ENCODE measurements at regions not wholly inside any gene's neighbourhood (a gene's known extent, or its start where the extent isn't known, plus 50 kb on each side); places are given as distances from the start of the nearest gene placed in this dataset.
A peak's percentile ranks its signal among the peaks of the same experiment; 100 is the strongest.
"Not testable (repeated sequence)": the region's sequence is repeated elsewhere in the genome, so short reads cannot be mapped to it uniquely, and the experiment has no call there.

- H3K27me3 Mint-ChIP-seq (ENCODE audit: low read depth) = no peaks in the 10 kb centered on the region
- H3K4me3 Mint-ChIP-seq (ENCODE audit: low read depth) = no peak overlapping the region
- peaks cover 11% of the 10 kb centered on the region for H3K9me3 Mint-ChIP-seq
- no peak overlapping the region for H3K27ac Mint-ChIP-seq
- intact Hi-C loops (cut with micrococcal nuclease) = no loop called here
- no peaks in the 10 kb centered on the region for H3K36me3 Mint-ChIP-seq (ENCODE audit: low read depth)
- DNase-seq (ENCODE audit: low spot score) = no peak
- peaks cover 2% of the 10 kb centered on the region for H3K4me1 Mint-ChIP-seq (ENCODE audit: low read depth)
These were observed 226.3 kb upstream of the DTNBP1 start for GRCh38 chr6:15888798-15889772.

GRCh38 chr6:15887491-15888461, 224.9 kb upstream of the DTNBP1 start:
- Mint-ChIP-seq H3K4me1 (ENCODE audit: low read depth) (peaks cover 2% of the 10 kb centered on the region), H3K9me3 (peaks cover 6% of the 10 kb centered on the region), H3K4me3 (ENCODE audit: low read depth) (no peak overlapping the region), H3K27me3 (ENCODE audit: low read depth) (no peaks in the 10 kb centered on the region), H3K27ac (no peak overlapping the region), H3K36me3 (ENCODE audit: low read depth) (no peaks in the 10 kb centered on the region)
- DNase-seq (ENCODE audit: low spot score) = no peak
- intact Hi-C loops (cut with micrococcal nuclease) = no loop called here

- Mint-ChIP-seq H3K9me3 (no peaks in the 10 kb centered on the region), H3K4me1 (ENCODE audit: low read depth) (peaks cover 10% of the 10 kb centered on the region), H3K36me3 (ENCODE audit: low read depth) (no peaks in the 10 kb centered on the region), H3K4me3 (ENCODE audit: low read depth) (no peak overlapping the region), H3K27me3 (ENCODE audit: low read depth) (no peaks in the 10 kb centered on the region), H3K27ac (no peak overlapping the region)
- intact Hi-C loops (cut with micrococcal nuclease) = no loop called here
- DNase-seq (ENCODE audit: low spot score) = no peak
These were observed 222.8 kb upstream of the DTNBP1 start for GRCh38 chr6:15885624-15886023.

- intact Hi-C loops (cut with micrococcal nuclease); H3K36me3 Mint-ChIP-seq (ENCODE audit: low read depth); H3K27me3 Mint-ChIP-seq (ENCODE audit: low read depth); H3K4me3 Mint-ChIP-seq (ENCODE audit: low read depth); H3K27ac Mint-ChIP-seq; DNase-seq (ENCODE audit: low spot score); H3K9me3 Mint-ChIP-seq: not testable (repeated sequence)
- peaks cover 28% of the 10 kb centered on the region for H3K4me1 Mint-ChIP-seq (ENCODE audit: low read depth)
These were observed 220.8 kb upstream of the DTNBP1 start for GRCh38 chr6:15883593-15883992.

- no peaks in the 10 kb centered on the region for H3K27me3 Mint-ChIP-seq (ENCODE audit: low read depth)
- DNase-seq (ENCODE audit: low spot score) = no peak
- H3K4me3 Mint-ChIP-seq (ENCODE audit: low read depth) = no peak overlapping the region
- no peaks in the 10 kb centered on the region for H3K9me3 Mint-ChIP-seq
- H3K27ac Mint-ChIP-seq = no peak overlapping the region
- H3K36me3 Mint-ChIP-seq (ENCODE audit: low read depth) = no peaks in the 10 kb centered on the region
- peaks cover 29% of the 10 kb centered on the region for H3K4me1 Mint-ChIP-seq (ENCODE audit: low read depth)
- intact Hi-C loops (cut with micrococcal nuclease) = no loop called here
These were observed 220.1 kb upstream of the DTNBP1 start for GRCh38 chr6:15882915-15883314.

- Mint-ChIP-seq H3K4me3 (ENCODE audit: low read depth) (no peak overlapping the region), H3K9me3 (no peaks in the 10 kb centered on the region), H3K36me3 (ENCODE audit: low read depth) (no peaks in the 10 kb centered on the region), H3K27ac (no peak overlapping the region), H3K27me3 (ENCODE audit: low read depth) (no peaks in the 10 kb centered on the region), H3K4me1 (ENCODE audit: low read depth) (peaks cover 33% of the 10 kb centered on the region)
- intact Hi-C loops (cut with micrococcal nuclease) = no loop called here
- no peak for DNase-seq (ENCODE audit: low spot score)
These were observed 219.5 kb upstream of the DTNBP1 start for GRCh38 chr6:15882345-15882744.

GRCh38 chr6:15881150-15881549, 218.3 kb upstream of the DTNBP1 start:
- no peaks in the 10 kb centered on the region for H3K9me3 Mint-ChIP-seq
- H3K4me1 Mint-ChIP-seq (ENCODE audit: low read depth) = peaks cover 41% of the 10 kb centered on the region
- H3K27me3 Mint-ChIP-seq (ENCODE audit: low read depth) = no peaks in the 10 kb centered on the region
- intact Hi-C loops (cut with micrococcal nuclease) = loop anchor here (2.0 kb wide), 1 partner anchor 248 kb away; the partner anchor contains the start of gene MYLIP
- peak overlapping the region; percentile 52 for H3K27ac Mint-ChIP-seq
- no peak for DNase-seq (ENCODE audit: low spot score)
- H3K36me3 Mint-ChIP-seq (ENCODE audit: low read depth) = no peaks in the 10 kb centered on the region
- no peak overlapping the region for H3K4me3 Mint-ChIP-seq (ENCODE audit: low read depth)

- Mint-ChIP-seq H3K36me3 (ENCODE audit: low read depth) (no peaks in the 10 kb centered on the region), H3K27me3 (ENCODE audit: low read depth) (no peaks in the 10 kb centered on the region), H3K4me3 (ENCODE audit: low read depth) (no peak overlapping the region), H3K9me3 (no peaks in the 10 kb centered on the region), H3K4me1 (ENCODE audit: low read depth) (peaks cover 44% of the 10 kb centered on the region), H3K27ac (peak overlapping the region; percentile 68)
- intact Hi-C loops (cut with micrococcal nuclease) = loop anchor here (1.0 to 2.0 kb wide), 3 partner anchors 34 to 248 kb away; partner anchors contain the start of gene MYLIP
- DNase-seq (ENCODE audit: low spot score) = no peak
These were observed 217.6 kb upstream of the DTNBP1 start for GRCh38 chr6:15880262-15880973.

- Mint-ChIP-seq H3K4me1 (ENCODE audit: low read depth) (peaks cover 49% of the 10 kb centered on the region), H3K27me3 (ENCODE audit: low read depth) (no peaks in the 10 kb centered on the region), H3K9me3 (no peaks in the 10 kb centered on the region), H3K4me3 (ENCODE audit: low read depth) (no peak overlapping the region), H3K36me3 (ENCODE audit: low read depth) (no peaks in the 10 kb centered on the region), H3K27ac (peak overlapping the region; percentile 68)
- intact Hi-C loops (cut with micrococcal nuclease) = loop anchor here (1.0 to 5.0 kb wide), 4 partner anchors 35 to 249 kb away; partner anchors contain the start of gene MYLIP
- DNase-seq (ENCODE audit: low spot score) = peak; percentile 29
These were observed 216.8 kb upstream of the DTNBP1 start for GRCh38 chr6:15879371-15880261.

- no peak overlapping the region for H3K27ac Mint-ChIP-seq
- H3K4me1 Mint-ChIP-seq (ENCODE audit: low read depth) = peaks cover 66% of the 10 kb centered on the region
These were observed 214.4 kb upstream of the DTNBP1 start for GRCh38 chr6:15877231-15877630.

GRCh38 chr6:15876406-15876805, 213.6 kb upstream of the DTNBP1 start:
- intact Hi-C loops (cut with micrococcal nuclease) = loop anchor here (1.0 to 5.0 kb wide), 6 partner anchors 25 to 185 kb away; no protein-coding TSS in a partner anchor
- Mint-ChIP-seq H3K9me3 (no peaks in the 10 kb centered on the region), H3K4me3 (ENCODE audit: low read depth) (no peak overlapping the region), H3K36me3 (ENCODE audit: low read depth) (no peaks in the 10 kb centered on the region), H3K4me1 (ENCODE audit: low read depth) (peaks cover 66% of the 10 kb centered on the region), H3K27ac (peak overlapping the region; percentile 67), H3K27me3 (ENCODE audit: low read depth) (no peaks in the 10 kb centered on the region)
- DNase-seq (ENCODE audit: low spot score) = no peak

More at GRCh38 chr6:15877231-15877630, 214.4 kb upstream of the DTNBP1 start:
- no peaks in the 10 kb centered on the region for H3K27me3 Mint-ChIP-seq (ENCODE audit: low read depth)
- DNase-seq (ENCODE audit: low spot score) = no peak
- no peaks in the 10 kb centered on the region for H3K36me3 Mint-ChIP-seq (ENCODE audit: low read depth)
- intact Hi-C loops (cut with micrococcal nuclease) = loop anchor here (2.0 to 5.0 kb wide), 2 partner anchors 35 to 142 kb away; no protein-coding TSS in a partner anchor
- no peaks in the 10 kb centered on the region for H3K9me3 Mint-ChIP-seq
- H3K4me3 Mint-ChIP-seq (ENCODE audit: low read depth) = no peak overlapping the region

Data from activated T-helper 2 cell treated with anti-CD3 and anti-CD28 coated beads, Interferon-gamma antibody, Interleukin-2, Interleukin-4, amounts not matched to agents 10 μg/mL and 5 μg/mL and 100 μg/mL, durations not matched to agents 14 hours and 24 hours and 36 hours (primary cell).